ENCODE measurements at regions not wholly inside any gene's neighbourhood (a gene's known extent, or its start where the extent isn't known, plus 50 kb on each side); places are given as distances from the start of the nearest gene placed in this dataset.

DNA sequence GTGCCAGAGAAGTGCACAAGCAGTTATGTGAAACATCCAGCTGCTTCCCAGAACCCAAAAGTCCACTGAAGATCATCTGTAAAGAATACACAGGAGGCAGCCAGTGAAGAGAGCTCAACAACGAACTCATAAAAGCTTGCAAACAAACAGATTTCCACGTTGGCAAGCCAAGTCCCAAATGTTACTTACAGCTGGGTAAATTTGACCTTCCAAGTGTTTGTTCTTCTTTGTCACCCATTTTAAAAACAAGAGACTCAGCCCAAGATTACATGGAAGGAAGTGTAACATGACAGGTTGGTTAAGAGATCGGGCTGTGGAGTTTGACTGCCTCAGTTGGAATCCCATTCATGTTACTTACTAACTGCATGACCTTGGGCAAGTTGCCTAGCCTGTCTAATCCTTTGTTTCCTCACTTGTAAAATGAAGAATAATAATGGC, 174.9 kb upstream of the PAPPA start:
- H3K27ac ChIP-seq = no peak overlapping the region
- TF ChIP-seq ZFX (IDR thresholded peaks at IDR 0.05; ENCODE audit: borderline replicate concordance) = no peak
- TF ChIP-seq, protein P1, sequence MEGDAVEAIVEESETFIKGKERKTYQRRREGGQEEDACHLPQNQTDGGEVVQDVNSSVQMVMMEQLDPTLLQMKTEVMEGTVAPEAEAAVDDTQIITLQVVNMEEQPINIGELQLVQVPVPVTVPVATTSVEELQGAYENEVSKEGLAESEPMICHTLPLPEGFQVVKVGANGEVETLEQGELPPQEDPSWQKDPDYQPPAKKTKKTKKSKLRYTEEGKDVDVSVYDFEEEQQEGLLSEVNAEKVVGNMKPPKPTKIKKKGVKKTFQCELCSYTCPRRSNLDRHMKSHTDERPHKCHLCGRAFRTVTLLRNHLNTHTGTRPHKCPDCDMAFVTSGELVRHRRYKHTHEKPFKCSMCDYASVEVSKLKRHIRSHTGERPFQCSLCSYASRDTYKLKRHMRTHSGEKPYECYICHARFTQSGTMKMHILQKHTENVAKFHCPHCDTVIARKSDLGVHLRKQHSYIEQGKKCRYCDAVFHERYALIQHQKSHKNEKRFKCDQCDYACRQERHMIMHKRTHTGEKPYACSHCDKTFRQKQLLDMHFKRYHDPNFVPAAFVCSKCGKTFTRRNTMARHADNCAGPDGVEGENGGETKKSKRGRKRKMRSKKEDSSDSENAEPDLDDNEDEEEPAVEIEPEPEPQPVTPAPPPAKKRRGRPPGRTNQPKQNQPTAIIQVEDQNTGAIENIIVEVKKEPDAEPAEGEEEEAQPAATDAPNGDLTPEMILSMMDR (IDR thresholded peaks at IDR 0.05) = no peak

DNA sequence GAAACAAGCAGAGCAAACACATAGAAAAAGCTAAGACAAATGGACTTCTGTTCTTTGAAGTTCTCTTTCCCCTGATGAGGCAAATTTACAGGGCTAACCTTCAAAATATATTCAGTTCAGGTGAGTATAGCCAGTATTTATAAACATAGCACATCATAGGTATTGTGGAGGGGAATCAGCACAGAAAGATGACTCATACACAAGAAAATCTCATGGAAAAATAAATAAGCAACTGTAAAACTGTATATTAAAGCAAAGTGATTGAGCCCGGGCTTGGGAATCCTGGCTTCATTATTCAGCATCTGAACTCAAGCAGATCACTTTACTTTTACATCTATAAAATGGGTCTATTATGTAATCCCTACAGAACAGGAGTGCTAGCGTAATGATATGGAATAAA, 173.5 kb upstream of the PAPPA start:
- TF ChIP-seq, protein P1 (IDR thresholded peaks at IDR 0.05) = no peak
- TF ChIP-seq ZFX (IDR thresholded peaks at IDR 0.05; ENCODE audit: borderline replicate concordance) = no peak
- no peak overlapping the region for H3K27ac ChIP-seq

DNA sequence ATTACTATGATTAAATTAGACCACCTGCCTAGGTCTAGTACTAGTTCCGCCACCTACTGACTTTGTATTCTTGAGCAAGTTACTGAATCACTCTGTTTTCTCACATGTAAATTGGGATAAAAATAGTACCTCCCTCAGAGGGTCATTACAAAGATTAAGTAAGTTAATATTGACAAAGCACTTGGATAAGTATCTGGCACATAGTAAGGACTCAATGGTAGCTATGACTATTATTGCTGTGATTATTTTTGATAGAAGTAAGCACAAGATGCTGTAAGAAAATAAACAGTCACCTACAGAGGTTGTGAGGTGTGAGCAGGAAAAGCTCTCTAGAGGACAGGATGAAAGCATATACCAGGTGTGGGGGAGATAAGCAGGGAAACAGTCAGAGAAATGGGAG, 173.1 kb upstream of the PAPPA start:
- H3K27ac ChIP-seq = no peak overlapping the region
- TF ChIP-seq ZFX (IDR thresholded peaks at IDR 0.05; ENCODE audit: borderline replicate concordance) = no peak
- TF ChIP-seq, protein P1 (IDR thresholded peaks at IDR 0.05) = no peak

DNA sequence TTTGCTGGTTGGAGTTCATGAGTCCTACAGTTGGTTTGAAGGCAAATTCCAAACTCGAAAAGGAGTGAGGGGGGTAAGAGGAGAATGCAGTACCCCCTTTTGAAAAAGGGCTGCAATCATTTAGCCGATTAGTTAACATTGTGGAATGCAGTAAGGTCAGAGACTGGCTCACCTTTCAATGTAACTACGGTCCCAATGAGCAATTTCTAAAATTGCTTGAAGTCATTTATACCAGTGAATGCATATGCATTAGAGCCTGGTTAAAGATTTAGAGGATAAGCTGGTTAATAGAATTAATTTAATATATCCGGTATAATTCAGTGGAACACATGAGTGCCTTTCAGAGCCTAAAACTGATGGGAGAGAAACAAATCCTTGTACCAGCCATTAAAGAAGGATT, 172.6 kb upstream of the PAPPA start:
- TF ChIP-seq, protein P1 (IDR thresholded peaks at IDR 0.05) = no peak
- TF ChIP-seq ZFX (IDR thresholded peaks at IDR 0.05; ENCODE audit: borderline replicate concordance) = no peak
- H3K27ac ChIP-seq = no peak overlapping the region

DNA sequence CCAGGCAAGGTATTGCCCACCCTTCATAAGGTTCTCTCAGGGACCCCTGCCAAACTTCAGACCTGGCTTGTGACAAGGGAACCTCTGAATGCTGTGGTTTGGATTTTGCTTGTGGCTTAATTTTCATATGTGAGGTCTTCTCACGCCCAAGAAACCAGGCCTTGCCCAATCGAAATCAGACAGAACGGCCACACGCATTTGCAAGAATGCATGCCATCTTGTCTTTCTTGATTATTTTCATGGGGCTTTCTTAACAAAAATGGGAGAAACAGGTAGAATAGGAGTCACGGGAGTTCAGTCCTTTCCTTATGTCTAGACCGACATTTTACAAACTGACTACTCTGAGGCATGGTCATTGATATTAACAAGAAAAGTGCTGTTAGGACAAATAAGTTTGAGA, 170.2 kb upstream of the PAPPA start:
- H3K27ac ChIP-seq = no peak overlapping the region
- no peak for TF ChIP-seq ZFX (IDR thresholded peaks at IDR 0.05; ENCODE audit: borderline replicate concordance)
- TF ChIP-seq, protein P1 (IDR thresholded peaks at IDR 0.05) = no peak

DNA sequence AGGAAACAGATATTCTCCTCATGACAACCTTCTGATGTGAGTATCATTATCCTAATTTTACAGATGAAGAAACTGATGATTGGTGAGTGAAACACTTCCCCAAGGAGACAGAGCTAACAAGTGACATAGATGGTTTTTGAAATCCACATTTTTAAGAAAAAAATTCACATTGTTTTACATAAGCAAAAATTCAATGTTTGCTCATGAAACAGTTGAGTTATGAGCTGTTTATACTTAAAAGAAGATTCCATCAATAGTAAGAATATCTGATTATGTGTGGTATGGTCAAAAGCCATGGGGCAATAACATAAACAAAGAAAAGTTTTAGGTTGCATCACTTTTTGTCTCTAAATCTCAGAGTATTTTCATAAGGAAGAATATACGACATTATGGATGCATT, 167.9 kb upstream of the PAPPA start:
- H3K27ac ChIP-seq = no peak overlapping the region
- TF ChIP-seq, protein P1 (IDR thresholded peaks at IDR 0.05) = no peak
- TF ChIP-seq ZFX (IDR thresholded peaks at IDR 0.05; ENCODE audit: borderline replicate concordance) = no peak

DNA sequence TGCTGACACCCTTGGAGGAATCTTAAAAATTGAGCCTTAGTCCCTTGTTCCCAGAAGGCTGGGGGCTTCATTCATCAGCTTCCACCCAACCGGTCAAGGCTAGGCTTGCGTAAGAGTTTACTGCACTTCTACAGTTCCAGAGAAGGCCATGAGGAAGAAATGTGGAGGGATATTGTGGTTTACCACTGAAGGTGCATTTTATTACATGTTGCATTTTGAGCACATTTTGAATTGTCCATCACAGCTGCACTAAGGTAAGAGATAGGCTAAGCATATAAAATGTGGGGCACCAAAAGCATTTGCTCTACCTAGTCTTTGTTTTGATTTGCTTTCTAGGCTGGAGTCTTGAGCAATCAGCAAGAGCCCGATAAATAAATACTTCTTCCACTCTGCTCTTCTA, 167.1 kb upstream of the PAPPA start:
- TF ChIP-seq ZFX (IDR thresholded peaks at IDR 0.05; ENCODE audit: borderline replicate concordance) = no peak
- TF ChIP-seq, protein P1 (IDR thresholded peaks at IDR 0.05) = no peak

More for the DNA sequence above, 167.1 kb upstream of the PAPPA start:
- no peak overlapping the region for H3K27ac ChIP-seq

Data from 22Rv1 (cell line).